ENCODE measurements at regions not wholly inside any gene's neighbourhood (a gene's known extent, or its start where the extent isn't known, plus 50 kb on each side); places are given as distances from the start of the nearest gene placed in this dataset.
A peak's percentile ranks its signal among the peaks of the same experiment; 100 is the strongest.

- Histone ChIP-seq H3K79me2 (ENCODE audit: insufficient read depth, low read length) (no peaks in the 10 kb centered on the region), H3K9me3 (ENCODE audit: control insufficient read depth, low read depth, low read length) (no peaks in the 10 kb centered on the region), H3K18ac (ENCODE audit: insufficient read length, low read depth, low read length) (no peak overlapping the region), H2BK15ac (ENCODE audit: low read depth, low read length) (no peak overlapping the region), H4K20me1 (ENCODE audit: control insufficient read depth, insufficient read depth, insufficient read length) (no peaks in the 10 kb centered on the region), H4K5ac (ENCODE audit: insufficient read length, low read depth, low read length) (no peak overlapping the region), H3K27me3 (ENCODE audit: insufficient read depth, low read length) (no peaks in the 10 kb centered on the region), H3K14ac (ENCODE audit: insufficient read depth, low read length) (no peak overlapping the region), H3K56ac (ENCODE audit: insufficient read length, low read depth, low read length) (no peak overlapping the region), H4K91ac (ENCODE audit: insufficient read length, low read depth, low read length) (no peak overlapping the region), H3K9ac (ENCODE audit: extremely low read depth, insufficient read length, low read length) (no peak overlapping the region), H3T11ph (ENCODE audit: low read length) (no peak overlapping the region), H3K4me1 (ENCODE audit: insufficient read depth, low read length) (no peaks in the 10 kb centered on the region), H3K4ac (ENCODE audit: low read depth, low read length) (no peak overlapping the region), H3K23me2 (ENCODE audit: insufficient read length, low read depth, low read length, poor library complexity, severe bottlenecking) (no peaks in the 10 kb centered on the region), H2AFZ (ENCODE audit: low read length) (no peak overlapping the region), H4K8ac (replicated peaks; ENCODE audit: insufficient read length, low read depth, low read length) (no peak overlapping the region), H2AK5ac (ENCODE audit: insufficient read length, low read length) (no peak overlapping the region), H2BK5ac (ENCODE audit: insufficient read length, low read length) (no peak overlapping the region), H3K79me1 (ENCODE audit: insufficient read depth, low read depth, low read length, poor library complexity, severe bottlenecking) (no peaks in the 10 kb centered on the region), H3K23ac (ENCODE audit: insufficient read length, low read depth, low read length) (no peak overlapping the region), H3K4me2 (ENCODE audit: insufficient read depth, insufficient read length, low read length) (no peak overlapping the region), H2BK120ac (ENCODE audit: low read depth, low read length, poor library complexity, severe bottlenecking) (no peak overlapping the region), H3K27ac (ENCODE audit: insufficient read length, low read depth, low read length) (no peak overlapping the region), H2BK20ac (ENCODE audit: low read depth, low read length, poor library complexity, severe bottlenecking) (no peak overlapping the region), H2BK12ac (ENCODE audit: insufficient read length, low read depth, low read length) (no peak overlapping the region)
- Mint-ChIP-seq H3K27me3 (ENCODE audit: low read depth) (no peaks in the 10 kb centered on the region), H3K36me3 (ENCODE audit: insufficient read depth in 1 of 3, low read depth in 3 of 3) (no peaks in the 10 kb centered on the region), H3K9me3 (no peaks in the 10 kb centered on the region), H3K4me3 (no peak overlapping the region), H3K4me1 (no peaks in the 10 kb centered on the region), H3K27ac (no peak overlapping the region)
- no peak for DNase-seq
- peak; percentile 71 for TF ChIP-seq CTCF (conservative IDR thresholded peaks at IDR 0.05)
- no CpG with 5 or more reads among the region's 1 CpG for WGBS (ENCODE audit: extremely low coverage, insufficient read length, low lambda C conversion rate)
These were observed 552.6 kb downstream of the PCDH19 start for GRCh38 chrX:99857455-99857854.

Measured in H9 (cell line).